CD14-positive monocyte (primary cell): ENCODE measurements at regions not wholly inside any gene's neighbourhood (a gene's known extent, or its start where the extent isn't known, plus 50 kb on each side); places are given as distances from the start of the nearest gene placed in this dataset.

ENCODE experiments used
- DNase-seq, 3 donors: peaks; one replicate each; pipeline ENCODE4 v3.0.0-alpha.2; 2011 to 2022
- H2AFZ ChIP-seq: 2 replicates; pipeline ENCODE4 v1.6.0; 2012; ENCODE audit warnings: mild to moderate bottlenecking, low read depth, low read length, inconsistent platforms; ENCODE audit not compliant: insufficient read depth, poor library complexity, severe bottlenecking
- H3K27ac ChIP-seq, 2 donors: 1 replicate in 1 of 2; 2 replicates in 1 of 2; pipeline ENCODE4 v1.5.1; 2012 to 2013; ENCODE audit warnings: low read length in 2 of 2, control low read depth in 1 of 2, inconsistent platforms in 1 of 2, low read depth in 1 of 2, mild to moderate bottlenecking in 1 of 2
- H3K27me3 ChIP-seq, 2 donors: one replicate each; pipeline versions ENCODE4 v1.6.0 to v1.6.1; 2011 to 2013; ENCODE audit warnings: low read length in 2 of 2; ENCODE audit not compliant: control insufficient read depth in 2 of 2, insufficient read depth in 2 of 2
- H3K36me3 ChIP-seq, 2 donors: replicated peaks in 1 of 2; 1 replicate in 1 of 2; 2 replicates in 1 of 2; pipeline versions ENCODE4 v1.5.1 to v1.6.1; 2012 to 2013; ENCODE audit warnings: low read length in 2 of 2, control low read depth in 1 of 2, inconsistent platforms in 1 of 2, mild to moderate bottlenecking in 1 of 2; ENCODE audit not compliant: insufficient read depth in 2 of 2, control insufficient read depth in 1 of 2
- H3K4me1 ChIP-seq, 2 donors: 1 replicate in 1 of 2; 2 replicates in 1 of 2; pipeline versions ENCODE4 v1.5.1 to v1.6.1; 2012 to 2013; ENCODE audit warnings: low read length in 2 of 2, control low read depth in 1 of 2, inconsistent platforms in 1 of 2, mild to moderate bottlenecking in 1 of 2, moderate library complexity in 1 of 2; ENCODE audit not compliant: insufficient read depth in 2 of 2, control insufficient read depth in 1 of 2
- H3K4me2 ChIP-seq: replicated peaks from 2 replicates; pipeline ENCODE3; 2012; ENCODE audit warnings: low read length, moderate library complexity, mild to moderate bottlenecking; ENCODE audit not compliant: poor library complexity, severe bottlenecking; ENCODE audit errors: extremely low read depth
- H3K4me3 ChIP-seq, 3 experiments: fragments of 200-600 bp in 1 of 3; sonication (generic) in 1 of 3; replicated peaks in 1 of 3; 1 replicate in 2 of 3; 2 replicates in 1 of 3; pipeline ENCODE4 v1.5.1; 2011 to 2013; ENCODE audit warnings: low read length in 3 of 3, mild to moderate bottlenecking in 3 of 3, control low read depth in 2 of 3, low read depth in 2 of 3, inconsistent platforms in 1 of 3, moderate library complexity in 1 of 3
- H3K79me2 ChIP-seq: 2 replicates; pipeline ENCODE4 v1.6.0; 2012; ENCODE audit warnings: mild to moderate bottlenecking, control low read depth, inconsistent platforms, low read length, moderate library complexity; ENCODE audit not compliant: insufficient read depth
- H3K9ac ChIP-seq: 2 replicates; pipeline ENCODE4 v1.6.0; 2017; ENCODE audit warnings: low read length, mild to moderate bottlenecking; ENCODE audit not compliant: insufficient read depth, poor library complexity, severe bottlenecking
- H3K9me3 ChIP-seq, 2 donors: replicated peaks in 1 of 2; 1 replicate in 1 of 2; 2 replicates in 1 of 2; pipeline versions ENCODE4 v1.5.1 to v1.6.1; 2012 to 2013; ENCODE audit warnings: low read length in 2 of 2, control low read depth in 1 of 2; ENCODE audit not compliant: control insufficient read depth in 1 of 2, insufficient read depth in 1 of 2
- H4K20me1 ChIP-seq: 2 replicates; pipeline ENCODE4 v1.6.0; 2012; ENCODE audit warnings: mild to moderate bottlenecking, low read length, control low read depth, moderate library complexity; ENCODE audit not compliant: insufficient read depth
- H3K27ac Mint-ChIP-seq, 7 donors: one replicate each; pipeline ENCODE4 v1.8.0; 2020; ENCODE audit warnings: mild to moderate bottlenecking in 7 of 7, mixed read lengths in 7 of 7, moderate library complexity in 6 of 7, inconsistent platforms in 2 of 7
- H3K27me3 Mint-ChIP-seq, 3 donors: one replicate each; pipeline ENCODE4 v1.8.0; 2021 to 2022; ENCODE audit warnings: low read depth in 3 of 3, mild to moderate bottlenecking in 3 of 3, mixed read lengths in 3 of 3, moderate library complexity in 3 of 3, inconsistent platforms in 1 of 3
- H3K36me3 Mint-ChIP-seq, 2 donors: one replicate each; pipeline ENCODE4 v1.8.0; 2020; ENCODE audit warnings: mixed read lengths in 2 of 2, inconsistent platforms in 1 of 2, mild to moderate bottlenecking in 1 of 2
- H3K4me1 Mint-ChIP-seq: one replicate; pipeline ENCODE4 v1.8.0; 2020; ENCODE audit warnings: mild to moderate bottlenecking, mixed read lengths
- H3K4me3 Mint-ChIP-seq, 2 donors: one replicate each; pipeline ENCODE4 v1.8.0; 2020; ENCODE audit warnings: mild to moderate bottlenecking in 2 of 2, mixed read lengths in 2 of 2, moderate library complexity in 1 of 2
- H3K9me3 Mint-ChIP-seq, 7 donors: one replicate each; pipeline ENCODE4 v1.8.0; 2020 to 2022; ENCODE audit warnings: mixed read lengths in 7 of 7, mild to moderate bottlenecking in 6 of 7, moderate library complexity in 6 of 7, inconsistent platforms in 2 of 7
- WGBS: methylation state at CpG from one replicate; pipeline ENCODE4 v1.1.5; 2013; ENCODE audit warnings: missing lambda C conversion rate; ENCODE audit not compliant: insufficient coverage; 5-methylcytosine and 5-hydroxymethylcytosine counted together
- intact Hi-C, 2 donors: fragments of 100-400 bp; cut with micrococcal nuclease; formaldehyde crosslinking; loops; one replicate each; pipeline versions ENCODE4 v1.15.0 to v1.15.1; 2023
- TF ChIP-seq, protein P1 (sequence below): fragments of 200-600 bp; IDR thresholded peaks from one replicate; pipeline ENCODE4 v1.8.0; 2022; ENCODE audit warnings: antibody characterized with exemption, mild to moderate bottlenecking

- Histone ChIP-seq H4K20me1 (no peaks in the 10 kb centered on the region), H3K9ac (no peak overlapping the region), H3K4me3 (no peak overlapping the region), H3K4me2 (no peak overlapping the region), H3K9me3 (no peaks in the 10 kb centered on the region), H3K36me3 (no peaks in the 10 kb centered on the region), H2AFZ (no peak overlapping the region), H3K79me2 (no peaks in the 10 kb centered on the region), H3K27ac (no peak overlapping the region), H3K4me1 (no peaks in the 10 kb centered on the region), H3K27me3 (peaks cover 0 to 9% of the 10 kb centered on the region in 2 donors)
- Mint-ChIP-seq H3K9me3 (peaks cover 0 to 2% (median 0%) of the 10 kb centered on the region in 7 donors), H3K36me3 (no peaks in the 10 kb centered on the region), H3K27me3 (peaks cover 8 to 13% (median 9%) of the 10 kb centered on the region in 3 donors), H3K27ac (no peak overlapping the region), H3K4me1 (no peaks in the 10 kb centered on the region), H3K4me3 (no peak overlapping the region)
- 94% methylated on average over 3 of the region's 3 CpGs for WGBS
- no peak for DNase-seq
- intact Hi-C loops: no loop called here
- TF ChIP-seq, protein P1, sequence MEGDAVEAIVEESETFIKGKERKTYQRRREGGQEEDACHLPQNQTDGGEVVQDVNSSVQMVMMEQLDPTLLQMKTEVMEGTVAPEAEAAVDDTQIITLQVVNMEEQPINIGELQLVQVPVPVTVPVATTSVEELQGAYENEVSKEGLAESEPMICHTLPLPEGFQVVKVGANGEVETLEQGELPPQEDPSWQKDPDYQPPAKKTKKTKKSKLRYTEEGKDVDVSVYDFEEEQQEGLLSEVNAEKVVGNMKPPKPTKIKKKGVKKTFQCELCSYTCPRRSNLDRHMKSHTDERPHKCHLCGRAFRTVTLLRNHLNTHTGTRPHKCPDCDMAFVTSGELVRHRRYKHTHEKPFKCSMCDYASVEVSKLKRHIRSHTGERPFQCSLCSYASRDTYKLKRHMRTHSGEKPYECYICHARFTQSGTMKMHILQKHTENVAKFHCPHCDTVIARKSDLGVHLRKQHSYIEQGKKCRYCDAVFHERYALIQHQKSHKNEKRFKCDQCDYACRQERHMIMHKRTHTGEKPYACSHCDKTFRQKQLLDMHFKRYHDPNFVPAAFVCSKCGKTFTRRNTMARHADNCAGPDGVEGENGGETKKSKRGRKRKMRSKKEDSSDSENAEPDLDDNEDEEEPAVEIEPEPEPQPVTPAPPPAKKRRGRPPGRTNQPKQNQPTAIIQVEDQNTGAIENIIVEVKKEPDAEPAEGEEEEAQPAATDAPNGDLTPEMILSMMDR: no peak
Observed at GRCh38 chr10:62996925-62997324, 136.2 kb upstream of the NRBF2 start.

- no peaks in the 10 kb centered on the region for H3K4me1 Mint-ChIP-seq
- no peak overlapping the region for H2AFZ ChIP-seq
- no peaks in the 10 kb centered on the region for H3K36me3 Mint-ChIP-seq
- H3K27me3 Mint-ChIP-seq: peaks cover 6 to 11% (median 9%) of the 10 kb centered on the region in 3 donors
- no peak overlapping the region for H3K4me2 ChIP-seq
- no peaks in the 10 kb centered on the region for H4K20me1 ChIP-seq
- TF ChIP-seq, protein P1: no peak
- intact Hi-C loops: no loop called here
- H3K79me2 ChIP-seq: no peaks in the 10 kb centered on the region
- no CpG with 5 or more reads among the region's 1 CpG for WGBS
- H3K27ac ChIP-seq: no peak overlapping the region
- DNase-seq: no peak
- peaks cover 0 to 2% (median 0%) of the 10 kb centered on the region in 7 donors for H3K9me3 Mint-ChIP-seq
- H3K9ac ChIP-seq: no peak overlapping the region
- H3K4me3 ChIP-seq: no peak overlapping the region
- H3K27me3 ChIP-seq: peaks cover 0 to 9% of the 10 kb centered on the region in 2 donors
- H3K9me3 ChIP-seq: no peaks in the 10 kb centered on the region
- no peaks in the 10 kb centered on the region for H3K4me1 ChIP-seq
- H3K36me3 ChIP-seq: no peaks in the 10 kb centered on the region
- H3K27ac Mint-ChIP-seq: no peak overlapping the region
- H3K4me3 Mint-ChIP-seq: no peak overlapping the region
Observed at GRCh38 chr10:62996516-62996915, 136.6 kb upstream of the NRBF2 start.
